Stimulated activated CD4-positive, alpha-beta T cell treated with anti-CD3 and anti-CD28 coated beads, Interleukin-15, amount 100 ng/mL, for 24 hours (primary cell): ENCODE measurements at regions not wholly inside any gene's neighbourhood (a gene's known extent, or its start where the extent isn't known, plus 50 kb on each side); places are given as distances from the start of the nearest gene placed in this dataset.

Experiments used
- DNase-seq: peaks from one replicate; pipeline ENCODE4 v3.0.0-alpha.2; 2020

DNA sequence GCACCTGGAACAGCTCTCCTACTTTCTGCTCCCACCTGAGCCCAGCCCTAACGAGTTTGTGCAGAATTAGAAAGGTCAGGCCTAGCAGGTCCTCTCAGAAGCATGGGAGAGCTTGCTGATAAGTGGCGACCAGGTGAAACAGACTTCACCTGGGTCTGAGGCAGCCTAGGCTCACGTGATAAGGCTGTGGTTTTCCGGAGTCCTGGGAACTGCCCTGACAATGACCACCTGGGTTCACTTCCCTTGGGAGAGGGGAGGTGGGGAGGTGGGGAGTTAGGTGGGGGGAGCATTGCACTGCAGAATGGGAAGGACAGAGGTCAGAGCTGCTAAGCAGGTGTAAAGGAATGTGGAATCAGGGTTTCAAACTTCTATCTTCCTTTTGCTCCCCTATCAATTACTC, 152.9 kb upstream of the MAP1B start:
- DNase-seq, result no peak

DNA sequence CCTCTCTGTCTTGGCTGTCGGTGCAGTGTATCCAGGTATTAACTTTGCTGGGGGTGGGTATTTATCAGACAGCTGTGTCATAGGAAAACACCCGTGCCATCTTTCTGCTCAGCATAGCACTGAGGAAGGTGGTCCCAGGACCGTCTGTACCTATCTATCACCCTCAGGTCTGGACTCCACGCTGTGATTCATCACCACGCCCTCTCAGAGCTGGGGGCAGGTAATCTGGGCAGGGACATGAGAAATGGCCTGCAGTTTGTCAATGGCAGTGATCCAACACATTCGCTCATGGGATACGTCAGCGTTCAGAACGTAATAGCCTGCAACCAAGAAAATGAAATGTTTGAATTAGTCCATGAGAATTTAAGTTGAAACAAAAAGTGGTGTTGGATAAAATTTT, 151.6 kb upstream of the MAP1B start:
- no peak for DNase-seq

DNA sequence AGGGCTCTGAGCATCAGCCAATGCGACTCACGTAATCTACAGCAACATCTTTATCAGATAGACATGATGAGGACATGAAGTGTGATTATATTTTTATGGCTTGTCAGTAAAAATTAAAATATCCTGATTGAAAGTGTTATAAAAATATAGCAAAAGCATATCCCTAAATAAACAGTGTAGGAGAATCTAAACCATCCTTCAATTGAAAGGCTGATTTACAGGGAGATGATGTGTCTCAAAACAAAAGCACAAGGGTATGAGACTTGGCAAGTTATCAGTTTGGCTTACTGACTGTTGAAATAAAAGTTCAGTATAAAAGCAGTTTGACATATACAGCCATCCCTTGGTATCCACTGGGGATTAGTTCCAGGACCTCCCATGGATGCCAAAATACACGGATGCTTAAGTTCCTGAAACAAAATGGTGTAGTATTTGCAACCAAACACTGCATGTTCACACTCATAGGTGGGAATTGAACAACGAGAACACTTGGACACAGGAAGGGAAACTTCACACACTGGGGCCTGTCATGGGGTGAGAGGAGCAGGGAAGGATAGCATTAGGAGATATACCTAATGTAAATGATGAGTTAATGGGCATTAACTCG, 149.9 kb upstream of the MAP1B start:
- no peak for DNase-seq

DNA sequence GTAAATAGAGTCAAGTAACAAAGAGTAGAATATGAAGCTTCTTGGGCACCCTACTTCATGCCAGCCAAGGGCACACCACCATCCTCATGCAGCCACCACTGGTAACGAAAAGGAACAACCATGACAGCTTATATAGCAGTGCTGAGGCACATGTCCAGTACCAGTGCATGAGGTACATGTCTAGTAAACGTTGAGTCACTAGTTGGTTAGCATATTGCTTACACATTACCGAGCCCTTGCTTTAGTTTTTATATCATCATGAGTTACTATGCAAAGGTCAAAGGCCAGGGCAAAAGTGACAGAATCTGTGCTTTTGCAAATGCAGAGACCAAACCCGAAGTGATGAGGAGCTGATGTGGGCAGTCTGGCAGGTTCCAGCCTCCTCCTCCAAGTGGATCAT, 147.1 kb upstream of the MAP1B start:
- DNase-seq, result no peak

- DNase-seq, result no peak
Observed at GRCh38 chr5:71961786-71962185, 145.5 kb upstream of the MAP1B start.

DNA sequence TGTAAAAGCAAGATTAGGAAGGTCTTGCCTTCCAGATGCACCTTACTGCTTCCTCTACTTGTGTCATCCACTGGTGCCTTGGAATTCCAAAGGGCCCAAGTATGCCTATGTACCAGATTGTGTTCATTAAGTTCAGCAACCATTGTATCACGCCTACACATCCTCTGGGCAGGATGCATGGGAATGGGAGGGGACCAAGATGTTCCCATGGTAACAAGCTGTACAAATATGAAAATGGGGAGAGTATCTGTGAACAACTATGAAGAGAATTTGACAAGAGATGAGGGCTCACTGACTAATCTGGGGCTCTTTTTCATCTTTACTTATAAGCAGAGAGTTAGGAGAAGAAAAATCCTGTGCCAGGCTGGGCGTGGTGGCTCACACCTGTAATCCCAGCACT, 137.8 kb upstream of the MAP1B start:
- DNase-seq, result no peak

DNA sequence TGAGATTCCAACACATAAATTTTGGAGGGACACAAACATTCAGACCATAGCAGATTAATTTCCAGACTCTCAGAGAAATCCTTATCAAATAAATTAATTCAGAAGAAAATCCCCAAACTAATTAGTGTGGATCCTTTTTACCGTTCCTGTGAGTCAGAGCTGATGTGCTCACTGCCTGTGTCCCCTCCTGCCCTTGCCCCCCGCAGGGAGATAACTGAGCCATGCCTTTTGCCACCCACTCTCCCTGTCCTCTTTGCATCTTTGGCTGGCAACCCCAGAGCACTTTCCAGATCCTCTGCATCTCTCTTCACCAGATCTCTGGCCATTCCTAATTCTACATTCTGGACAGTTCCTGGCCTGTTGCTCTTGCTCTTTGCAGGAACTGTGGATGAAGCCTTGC, 135.4 kb upstream of the MAP1B start:
- DNase-seq, result no peak

DNA sequence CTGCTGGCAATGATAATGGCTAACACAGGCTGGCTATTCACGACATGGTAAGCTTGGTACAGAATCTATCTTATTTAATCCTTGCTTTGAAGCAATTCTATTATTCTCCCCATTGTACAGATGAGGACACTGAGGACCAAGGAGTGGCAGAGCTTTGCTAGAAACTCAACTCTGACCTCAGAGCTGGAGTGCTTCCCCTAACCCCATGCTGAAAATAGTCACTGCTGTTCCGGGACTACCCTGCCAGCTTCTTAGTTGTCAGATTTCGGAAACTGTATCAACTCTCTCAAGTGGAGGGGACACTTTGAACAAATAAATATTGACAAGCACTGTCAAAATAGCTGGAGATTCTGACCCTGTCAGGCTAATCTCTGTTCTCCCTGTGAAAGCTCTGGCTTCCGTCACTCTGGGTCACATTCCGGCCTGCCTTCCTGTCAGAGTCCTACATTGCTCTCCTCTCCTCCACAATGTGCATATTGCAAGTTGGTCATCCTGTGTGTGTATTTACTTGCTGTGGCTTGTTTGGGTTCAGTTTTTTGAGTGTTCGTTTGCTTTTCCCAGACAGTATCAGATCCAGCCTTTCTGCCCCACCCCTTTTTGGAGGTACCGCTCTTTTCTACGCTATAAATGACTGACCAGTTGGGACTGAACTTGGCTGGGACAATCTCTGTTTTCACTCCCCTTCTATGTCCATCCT, 134.3 kb upstream of the MAP1B start:
- no peak for DNase-seq

GRCh38 chr5:71973563-71973962, 133.7 kb upstream of the MAP1B start:
- DNase-seq, result no peak

- no peak for DNase-seq
Observed at GRCh38 chr5:71974165-71974564, 133.1 kb upstream of the MAP1B start.

GRCh38 chr5:71974622-71975021, 132.7 kb upstream of the MAP1B start:
- DNase-seq, result no peak

- no peak for DNase-seq
Observed at GRCh38 chr5:71976449-71976848, 130.8 kb upstream of the MAP1B start.

DNA sequence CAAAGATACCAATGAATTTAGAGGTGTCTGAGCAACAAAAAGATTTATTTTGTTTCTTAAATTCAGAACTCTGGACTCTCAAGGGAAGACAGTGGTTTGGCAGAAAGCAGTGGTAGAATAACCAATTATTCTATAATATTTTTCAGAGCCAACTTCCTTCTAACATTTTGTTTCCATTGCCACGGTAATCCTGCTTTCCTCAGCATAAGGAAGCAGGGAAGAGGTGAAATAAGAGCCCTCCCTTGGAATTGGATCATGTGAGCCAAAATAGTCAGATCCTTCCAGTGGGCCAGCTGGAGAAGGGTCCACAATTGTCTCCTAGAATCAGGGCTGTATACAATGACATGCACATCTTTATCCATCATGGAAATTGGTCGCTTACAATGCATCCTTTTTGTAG, 130.0 kb upstream of the MAP1B start:
- no peak for DNase-seq

DNA sequence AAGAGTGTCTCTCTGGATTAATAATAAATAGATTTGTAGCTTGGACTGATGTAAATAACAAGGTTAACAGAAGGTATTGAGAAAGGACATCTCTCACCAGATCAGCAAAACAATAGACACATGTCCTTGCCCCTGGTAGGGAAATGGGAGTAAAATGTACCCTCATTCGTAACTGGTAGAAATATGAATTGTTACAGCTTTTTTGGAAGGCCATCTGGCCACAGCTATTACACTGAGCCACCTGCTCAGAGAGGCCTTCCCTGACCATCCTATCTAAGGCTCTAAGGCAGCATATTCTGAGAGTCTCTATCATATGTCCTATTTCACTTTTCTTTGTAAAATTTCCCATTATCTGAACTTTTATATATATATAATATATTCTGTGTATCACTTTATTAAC, 129.1 kb upstream of the MAP1B start:
- no peak for DNase-seq

GRCh38 chr5:71982717-71983395, 124.4 kb upstream of the MAP1B start:
- no peak for DNase-seq

GRCh38 chr5:71986101-71986500, 121.2 kb upstream of the MAP1B start:
- DNase-seq, result no peak

- no peak for DNase-seq
Observed at GRCh38 chr5:71988808-71989207, 118.5 kb upstream of the MAP1B start.

GRCh38 chr5:71993600-71993999, 113.7 kb upstream of the MAP1B start:
- no peak for DNase-seq

DNA sequence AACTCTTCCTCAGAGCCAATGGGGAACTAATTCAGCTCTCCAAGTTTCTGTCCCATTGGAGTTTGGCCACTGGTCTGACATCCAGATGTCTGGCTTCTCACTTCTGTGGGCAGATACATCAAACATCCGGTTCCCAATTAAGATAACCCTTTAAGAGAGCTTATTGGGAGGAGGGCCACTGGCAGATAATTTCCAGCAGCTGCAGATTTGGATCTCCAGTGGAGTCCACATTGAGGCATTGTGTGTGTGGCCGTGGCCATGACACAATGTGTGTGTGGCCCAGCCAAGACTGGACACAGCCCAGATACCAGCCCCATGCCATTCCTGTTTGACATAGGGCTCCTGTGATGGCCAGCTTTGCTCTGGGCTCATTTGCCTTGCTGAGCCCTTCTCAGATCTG, 110.5 kb upstream of the MAP1B start:
- no peak for DNase-seq

DNA sequence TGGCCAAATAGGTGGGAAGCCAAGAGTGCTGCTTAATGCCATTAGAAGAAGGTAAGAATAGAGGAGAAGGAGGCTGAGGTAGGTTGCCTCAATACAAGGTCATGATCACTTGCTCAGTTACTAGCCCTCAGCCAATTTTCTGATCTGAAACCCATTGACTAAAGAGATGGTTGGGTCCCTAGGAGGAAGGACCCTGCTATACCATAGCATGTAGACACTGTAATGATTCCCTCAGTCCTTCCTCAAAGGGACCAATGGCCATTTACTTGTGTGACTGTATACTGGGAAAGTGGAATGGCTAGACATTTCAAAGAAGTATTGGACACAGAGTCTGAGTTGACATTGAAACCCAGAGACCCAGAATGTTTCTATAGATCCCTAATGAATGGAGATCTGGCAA, 108.5 kb upstream of the MAP1B start:
- no peak for DNase-seq

DNA sequence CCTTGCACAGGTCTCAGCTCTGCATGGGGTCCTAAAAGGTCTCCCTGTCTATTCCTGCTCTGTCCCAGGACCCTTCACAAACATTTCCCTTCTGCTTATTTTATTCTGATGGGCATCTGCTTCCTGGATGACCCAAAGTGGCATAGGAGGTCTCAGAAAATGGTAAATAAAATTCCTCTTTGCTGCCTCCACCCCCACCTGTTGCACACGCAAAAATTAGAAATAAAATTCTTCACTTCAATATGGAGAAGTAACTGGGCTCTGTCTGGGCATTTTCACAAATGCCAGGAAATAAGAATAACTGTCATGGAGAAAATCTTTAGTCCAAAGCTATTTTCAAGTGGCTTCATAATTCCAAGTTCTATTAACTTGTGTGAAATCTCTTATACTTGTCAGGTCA, 106.6 kb upstream of the MAP1B start:
- DNase-seq, result no peak

GRCh38 chr5:72005671-72006070, 101.6 kb upstream of the MAP1B start:
- no peak for DNase-seq

DNA sequence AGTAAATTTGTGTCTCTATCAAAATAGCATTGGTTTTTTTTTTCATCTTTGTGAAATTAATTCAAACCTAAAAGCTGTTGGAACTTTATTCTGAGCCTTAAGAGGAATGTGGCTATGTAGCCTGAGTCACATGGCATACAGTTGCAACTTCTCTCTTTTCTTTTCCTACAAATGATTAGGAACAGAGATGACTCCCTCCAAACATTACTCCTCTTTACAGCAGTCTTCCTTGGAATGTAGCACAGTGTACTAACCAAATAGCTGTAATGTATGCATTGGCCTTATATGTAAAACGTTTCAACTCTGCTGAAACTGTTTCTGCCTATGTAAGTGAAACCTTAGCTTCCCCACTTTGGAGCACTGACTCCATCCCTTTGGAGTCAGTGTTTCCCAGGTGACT, 100.9 kb upstream of the MAP1B start:
- DNase-seq, result no peak

DNA sequence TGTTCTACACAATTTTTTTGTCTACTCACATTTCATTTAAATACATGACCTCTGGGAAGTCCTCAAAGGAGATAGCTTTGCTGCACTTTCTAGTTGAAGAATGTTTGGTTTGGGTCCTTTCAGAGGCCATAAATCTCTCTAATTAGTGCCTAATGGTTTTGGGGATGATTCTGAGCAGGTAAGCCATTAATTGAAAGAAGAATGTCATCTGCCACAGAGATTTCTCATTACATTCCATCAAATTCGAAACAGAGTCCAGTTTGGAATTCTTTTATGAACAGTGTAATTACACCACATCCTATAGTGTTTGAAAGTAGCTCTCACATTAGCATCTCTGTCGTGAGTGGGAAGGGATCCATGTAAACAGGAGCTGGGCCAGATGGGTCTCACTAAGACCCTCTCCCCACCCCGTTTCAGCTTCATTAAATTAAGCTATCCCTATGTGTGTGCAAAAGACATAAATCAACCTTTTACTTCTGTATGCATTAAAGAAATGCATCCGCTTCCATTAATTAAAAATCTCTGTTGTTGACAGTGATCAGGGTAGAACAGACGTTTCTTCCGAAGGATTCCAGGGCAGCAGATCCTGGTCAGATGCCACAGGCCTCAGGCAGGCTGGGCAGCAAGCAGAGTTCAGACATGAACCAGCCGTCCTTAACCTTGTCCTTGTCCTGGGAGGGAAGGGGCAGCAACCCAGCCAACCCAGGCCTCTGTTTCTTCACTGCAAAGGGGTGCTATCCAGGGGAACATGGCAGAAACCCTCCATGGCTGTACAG, 99.8 kb upstream of the MAP1B start:
- DNase-seq, result no peak
